ENCODE measurements at regions not wholly inside any gene's neighbourhood (a gene's known extent, or its start where the extent isn't known, plus 50 kb on each side); places are given as distances from the start of the nearest gene placed in this dataset.
"Not testable (repeated sequence)": the region's sequence is repeated elsewhere in the genome, so short reads cannot be mapped to it uniquely, and the experiment has no call there.

GRCh38 chr5:124172389-124173003 is 573.9 kb downstream of the ZNF608 start:
- in situ Hi-C loops (cut with HindIII; ENCODE audit: low pct_unique_long_range_greater_than_20kb, low sequenced_read_pairs), result no loop called here
- DNase-seq (ENCODE audit: low read depth in 1 of 2, low spot score in 1 of 2), result no peak
- no peak for TF ChIP-seq JUND (IDR thresholded peaks at IDR 0.05; ENCODE audit: low read depth)

DNA sequence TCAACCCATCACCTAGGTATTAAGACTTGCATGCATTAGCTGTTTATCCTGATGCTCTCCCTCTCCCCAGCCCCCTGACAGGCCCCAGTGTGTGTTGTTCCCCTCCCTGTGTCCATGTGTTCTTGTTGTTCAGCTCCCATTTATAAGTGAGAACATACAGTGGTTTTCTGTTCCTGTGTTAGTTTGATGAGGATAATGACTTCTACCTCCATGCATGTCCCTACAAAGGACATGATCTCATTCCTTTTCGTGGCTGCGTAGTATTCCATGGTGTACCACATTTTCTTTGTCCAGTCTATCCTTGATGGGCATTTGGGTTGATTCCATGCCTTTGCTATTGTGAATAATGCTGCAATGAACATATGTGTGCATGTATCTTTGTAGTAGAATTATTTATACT is 578.3 kb downstream of the ZNF608 start:
- in situ Hi-C loops (cut with HindIII; ENCODE audit: low pct_unique_long_range_greater_than_20kb, low sequenced_read_pairs); DNase-seq (ENCODE audit: low read depth in 1 of 2, low spot score in 1 of 2): not testable (repeated sequence)

- DNase-seq (ENCODE audit: low read depth in 1 of 2, low spot score in 1 of 2), result no peak
- no peak for TF ChIP-seq JUND (IDR thresholded peaks at IDR 0.05; ENCODE audit: low read depth)
- in situ Hi-C loops (cut with HindIII; ENCODE audit: low pct_unique_long_range_greater_than_20kb, low sequenced_read_pairs), result no loop called here
Measured at GRCh38 chr5:124162767-124163532, 583.5 kb downstream of the ZNF608 start.

DNA sequence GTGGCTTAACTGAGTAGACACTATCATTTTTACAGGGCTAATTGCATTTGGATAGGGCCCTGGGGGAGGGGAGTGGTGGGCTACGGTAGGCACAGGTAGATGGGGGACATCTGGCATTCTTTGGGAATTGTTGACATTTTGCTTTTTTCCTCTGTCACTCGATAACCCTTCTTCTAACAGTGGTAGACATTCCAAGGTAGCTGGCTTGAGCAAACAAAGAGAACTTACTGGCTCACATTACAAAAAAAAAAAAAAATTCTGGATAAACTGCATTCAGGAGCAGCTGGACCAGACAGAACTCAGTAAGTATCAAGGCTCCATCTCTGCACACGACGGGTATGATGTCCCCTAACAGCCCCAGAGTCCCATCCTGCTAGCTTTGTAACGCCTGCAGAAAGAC is 585.2 kb downstream of the ZNF608 start:
- no peak for TF ChIP-seq JUND (IDR thresholded peaks at IDR 0.05; ENCODE audit: low read depth)
- in situ Hi-C loops (cut with HindIII; ENCODE audit: low pct_unique_long_range_greater_than_20kb, low sequenced_read_pairs), result no loop called here
- peak in 1 of 2 experiments; percentile 15 for DNase-seq (ENCODE audit: low read depth in 1 of 2, low spot score in 1 of 2)

- in situ Hi-C loops (cut with HindIII; ENCODE audit: low pct_unique_long_range_greater_than_20kb, low sequenced_read_pairs), result no loop called here
- TF ChIP-seq JUND (IDR thresholded peaks at IDR 0.05; ENCODE audit: low read depth), result no peak
- DNase-seq (ENCODE audit: low read depth in 1 of 2, low spot score in 1 of 2), result no peak
Measured at GRCh38 chr5:124160265-124160664, 586.2 kb downstream of the ZNF608 start.

GRCh38 chr5:124157320-124157719 is 589.1 kb downstream of the ZNF608 start:
- no peak for TF ChIP-seq JUND (IDR thresholded peaks at IDR 0.05; ENCODE audit: low read depth)
- DNase-seq (ENCODE audit: low read depth in 1 of 2, low spot score in 1 of 2), result peak in 1 of 2 experiments; percentile 14
- in situ Hi-C loops (cut with HindIII; ENCODE audit: low pct_unique_long_range_greater_than_20kb, low sequenced_read_pairs), result no loop called here

DNA sequence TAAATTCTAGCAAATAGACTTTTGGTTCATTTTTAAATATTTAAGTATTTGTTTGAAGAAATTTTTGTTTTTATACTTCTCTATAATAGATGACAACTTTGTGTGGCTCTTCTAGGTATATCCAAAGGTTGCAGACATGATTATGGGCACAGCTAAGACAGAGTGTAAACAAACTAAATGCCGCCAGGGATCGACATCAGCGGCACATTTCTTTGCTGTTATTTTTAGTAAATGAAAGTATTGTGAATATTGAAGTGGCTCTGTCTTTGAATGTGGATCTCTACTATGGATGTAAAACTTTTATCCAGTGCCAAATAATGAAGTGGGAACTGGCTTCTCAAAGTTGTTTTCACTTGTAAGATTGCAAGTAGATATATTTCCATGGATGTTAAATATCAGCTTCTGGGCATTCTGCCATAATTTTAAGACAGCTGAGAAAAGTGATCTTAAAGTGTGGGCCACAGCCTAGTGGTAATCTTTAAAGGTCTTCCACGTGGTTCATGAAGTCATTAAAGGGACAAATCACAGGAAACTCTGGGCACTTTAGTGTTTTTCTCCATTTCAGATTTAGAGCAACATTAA is 589.9 kb downstream of the ZNF608 start:
- DNase-seq (ENCODE audit: low read depth in 1 of 2, low spot score in 1 of 2), result no peak
- no peak for TF ChIP-seq JUND (IDR thresholded peaks at IDR 0.05; ENCODE audit: low read depth)
- in situ Hi-C loops (cut with HindIII; ENCODE audit: low pct_unique_long_range_greater_than_20kb, low sequenced_read_pairs), result no loop called here

DNA sequence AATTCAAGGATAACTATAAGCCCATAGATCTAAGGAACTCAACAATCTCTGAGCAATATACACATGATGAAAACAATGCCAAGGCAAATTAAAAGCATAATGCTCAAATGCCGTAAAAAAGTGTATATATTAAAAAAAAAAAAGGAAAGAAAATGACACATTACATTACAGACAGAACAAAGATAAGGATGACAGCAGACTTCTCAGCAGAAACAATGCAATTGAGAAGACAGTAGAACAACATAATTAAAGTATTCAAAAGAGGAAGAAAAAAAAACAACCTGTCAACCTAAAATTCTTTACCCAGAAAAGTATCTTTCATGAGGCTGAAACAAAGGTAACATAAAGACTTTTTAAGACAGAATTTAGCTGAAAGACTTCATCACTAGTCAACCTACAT is 591.7 kb downstream of the ZNF608 start:
- in situ Hi-C loops (cut with HindIII; ENCODE audit: low pct_unique_long_range_greater_than_20kb, low sequenced_read_pairs), result no loop called here
- no peak for TF ChIP-seq JUND (IDR thresholded peaks at IDR 0.05; ENCODE audit: low read depth)
- DNase-seq (ENCODE audit: low read depth in 1 of 2, low spot score in 1 of 2), result peak in 1 of 2 experiments; percentile 20

GRCh38 chr5:124153588-124153987 is 592.9 kb downstream of the ZNF608 start:
- in situ Hi-C loops (cut with HindIII; ENCODE audit: low pct_unique_long_range_greater_than_20kb, low sequenced_read_pairs), result no loop called here
- DNase-seq (ENCODE audit: low read depth in 1 of 2, low spot score in 1 of 2), result no peak
- no peak for TF ChIP-seq JUND (IDR thresholded peaks at IDR 0.05; ENCODE audit: low read depth)

DNA sequence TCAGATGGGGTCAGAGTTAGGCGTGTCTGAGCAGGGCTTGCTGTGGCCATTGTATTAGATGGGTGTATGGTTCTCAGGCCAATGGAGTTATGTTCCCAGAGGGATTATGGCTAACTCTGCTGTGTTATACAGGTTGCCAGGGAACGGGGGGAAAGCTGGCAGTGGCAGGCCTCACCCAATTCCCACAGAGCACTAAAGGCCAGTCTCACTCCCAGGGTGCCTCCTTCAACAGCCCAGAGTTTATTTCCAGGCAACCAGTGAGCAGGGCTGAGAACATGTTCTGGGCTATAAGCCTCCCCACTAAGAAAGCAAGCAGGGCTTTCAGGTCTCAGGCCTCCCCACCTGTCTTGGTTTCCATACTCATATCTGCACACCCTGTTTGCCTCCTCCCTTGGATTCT is 597.9 kb downstream of the ZNF608 start:
- no peak for DNase-seq (ENCODE audit: low read depth in 1 of 2, low spot score in 1 of 2)
- in situ Hi-C loops (cut with HindIII; ENCODE audit: low pct_unique_long_range_greater_than_20kb, low sequenced_read_pairs), result no loop called here
- TF ChIP-seq JUND (IDR thresholded peaks at IDR 0.05; ENCODE audit: low read depth), result no peak

DNA sequence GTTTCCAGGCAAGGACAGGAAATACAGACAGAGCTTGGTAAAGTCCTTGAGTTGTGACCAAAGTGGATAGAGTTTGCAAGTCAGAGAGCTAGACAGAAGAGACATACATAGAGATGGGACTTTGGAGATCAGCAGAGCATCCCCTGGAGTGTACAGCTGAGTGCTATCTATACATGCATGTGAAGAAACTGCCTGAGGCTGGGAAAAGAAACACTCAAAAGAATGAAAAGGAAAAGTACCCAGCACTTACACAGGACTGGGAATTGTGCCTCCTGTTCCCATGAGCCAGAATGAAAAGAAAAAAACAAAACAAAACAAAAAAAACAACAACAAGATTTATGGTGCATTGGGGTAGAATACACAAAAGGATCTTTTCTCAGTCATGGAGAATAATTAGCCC is 606.4 kb downstream of the ZNF608 start:
- no peak for TF ChIP-seq JUND (IDR thresholded peaks at IDR 0.05; ENCODE audit: low read depth)
- no peak for DNase-seq (ENCODE audit: low read depth in 1 of 2, low spot score in 1 of 2)
- in situ Hi-C loops (cut with HindIII; ENCODE audit: low pct_unique_long_range_greater_than_20kb, low sequenced_read_pairs), result no loop called here

GRCh38 chr5:124139477-124139876 is 607.0 kb downstream of the ZNF608 start:
- no peak for TF ChIP-seq JUND (IDR thresholded peaks at IDR 0.05; ENCODE audit: low read depth)
- in situ Hi-C loops (cut with HindIII; ENCODE audit: low pct_unique_long_range_greater_than_20kb, low sequenced_read_pairs), result no loop called here

GRCh38 chr5:124136609-124137008 is 609.8 kb downstream of the ZNF608 start:
- no peak for TF ChIP-seq JUND (IDR thresholded peaks at IDR 0.05; ENCODE audit: low read depth)
- in situ Hi-C loops (cut with HindIII; ENCODE audit: low pct_unique_long_range_greater_than_20kb, low sequenced_read_pairs), result no loop called here
- no peak for DNase-seq (ENCODE audit: low read depth in 1 of 2, low spot score in 1 of 2)

More at GRCh38 chr5:124139477-124139876, 607.0 kb downstream of the ZNF608 start:
- no peak for DNase-seq (ENCODE audit: low read depth in 1 of 2, low spot score in 1 of 2)

All from T47D (cell line).